Suprapubic skin (tissue), 4 donors: ENCODE measurements at regions not wholly inside any gene's neighbourhood (a gene's known extent, or its start where the extent isn't known, plus 50 kb on each side); places are given as distances from the start of the nearest gene placed in this dataset.
"Not testable (repeated sequence)": the region's sequence is repeated elsewhere in the genome, so short reads cannot be mapped to it uniquely, and the experiment has no call there.

Experiments used
- CTCF ChIP-seq, 2 donors: fragments of 200-600 bp in 1 of 2; fragments of 450-650 bp in 1 of 2; sonication (generic) in 1 of 2; IDR thresholded peaks; one replicate each; pipeline ENCODE4 v1.5.1; 2016 to 2019; ENCODE audit warnings: antibody characterized with exemption in 2 of 2, mild to moderate bottlenecking in 1 of 2, moderate library complexity in 1 of 2
- EP300 ChIP-seq: sonication (generic); formaldehyde crosslinking; IDR thresholded peaks from one replicate; pipeline ENCODE4 v1.6.1; 2017; ENCODE audit warnings: antibody characterized with exemption
- POLR2A ChIP-seq, 2 donors: fragments of 450-650 bp; IDR thresholded peaks; one replicate each; pipeline ENCODE4 v1.6.1; 2017; ENCODE audit warnings: antibody characterized with exemption in 2 of 2, mild to moderate bottlenecking in 2 of 2, moderate library complexity in 2 of 2
- POLR2AphosphoS5 ChIP-seq, 3 donors: sonication (generic); formaldehyde crosslinking; IDR thresholded peaks; one replicate each; pipeline ENCODE4 v1.6.1; 2017; ENCODE audit warnings: antibody characterized with exemption in 3 of 3

GRCh38 chr18:35897481-35897880, 75.0 kb upstream of the RMP24 start:
- not testable (repeated sequence) for TF ChIP-seq CTCF (IDR thresholded peaks at IDR 0.05); POLR2AphosphoS5 (IDR thresholded peaks at IDR 0.05); POLR2A (IDR thresholded peaks at IDR 0.05); EP300
